ENCODE measurements at regions not wholly inside any gene's neighbourhood (a gene's known extent, or its start where the extent isn't known, plus 50 kb on each side); places are given as distances from the start of the nearest gene placed in this dataset.
A peak's percentile ranks its signal among the peaks of the same experiment; 100 is the strongest.

DNA sequence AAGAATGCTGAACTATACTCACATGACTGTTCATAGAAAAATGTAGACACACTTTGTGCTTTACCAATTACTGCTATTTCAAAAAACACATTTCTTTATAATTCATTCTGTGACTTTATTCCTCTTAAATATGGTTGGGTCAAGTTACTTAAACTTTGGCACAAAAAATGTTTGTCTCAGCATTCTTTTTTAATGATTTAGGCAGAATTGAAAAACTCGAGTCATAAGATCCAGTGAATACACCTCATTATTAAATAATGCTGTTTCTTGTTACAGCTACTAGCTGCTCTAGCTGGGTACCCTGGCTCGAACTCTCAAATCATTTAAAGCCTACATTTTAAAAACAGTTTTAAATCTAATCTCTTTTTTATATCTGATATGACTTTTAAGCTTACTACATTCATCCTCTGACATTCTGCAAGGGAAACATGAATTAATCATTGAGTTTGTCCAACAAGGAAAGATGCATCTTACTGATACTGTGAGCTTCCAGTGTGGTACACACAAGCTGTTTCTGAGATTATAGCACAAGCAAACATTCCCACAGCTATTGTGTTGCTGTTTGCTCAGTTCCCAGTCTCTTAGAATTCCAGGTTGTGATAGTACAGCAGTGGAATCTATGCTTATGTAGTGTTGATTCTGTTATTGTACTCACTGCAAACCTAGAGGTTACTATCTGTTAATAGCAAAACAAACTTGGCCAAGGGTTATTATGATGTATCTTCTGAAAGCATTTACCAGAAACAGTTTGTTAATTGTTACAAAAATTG is 746.5 kb downstream of the USP25 start:
- no peak for DNase-seq
- H3K27me3 ChIP-seq = no peaks in the 10 kb centered on the region
- H3K4me1 ChIP-seq = peaks cover 0 to 57% (median 26%) of the 10 kb centered on the region in 9 donors
- TF ChIP-seq CTCF (IDR thresholded peaks at IDR 0.05) = no peak
- WGBS, 2 donors = 58 to 69% methylated on average over 2 of the region's 2 CpGs
- peaks cover 0 to 40% (median 12%) of the 10 kb centered on the region in 11 donors for H3K9me3 ChIP-seq
- H3K4me3 ChIP-seq = no peak overlapping the region
- H3K36me3 ChIP-seq = no peaks in the 10 kb centered on the region
- intact Hi-C loops (cut with DNase I) = no loop called here
- H3K27ac ChIP-seq = peak overlapping the region in 6 of 10 donors; percentile 7 to 80 (median 34)
- peak in 4 of 8 donors; percentile 42 to 62 (median 46) for ATAC-seq

DNA sequence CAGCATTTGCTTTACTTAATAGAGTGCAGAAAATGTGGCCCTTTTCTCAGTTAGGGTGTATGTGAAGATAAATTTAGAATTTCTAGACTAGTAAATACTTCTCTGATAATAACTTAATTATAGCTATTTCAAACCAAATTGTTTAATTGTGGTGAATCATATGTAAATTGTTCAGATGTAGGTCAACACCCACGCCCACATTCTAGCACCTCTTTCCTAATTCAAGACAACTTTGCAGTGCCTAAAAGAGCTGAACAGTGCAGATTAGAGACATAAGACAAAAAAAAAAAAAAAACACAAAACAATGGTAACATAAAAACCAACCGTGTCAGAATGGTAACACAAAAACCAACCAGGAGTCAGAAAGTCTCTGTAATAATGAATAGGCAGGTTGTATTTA is 758.3 kb downstream of the USP25 start:
- ATAC-seq (no peak), DNase-seq (no peak)
- Histone ChIP-seq H3K36me3 (peaks cover 0 to 7% (median 0%) of the 10 kb centered on the region in 9 donors), H3K4me1 (peaks cover 0 to 44% (median 24%) of the 10 kb centered on the region in 9 donors), H3K27me3 (no peaks in the 10 kb centered on the region), H3K4me3 (no peak overlapping the region), H3K27ac (no peak overlapping the region), H3K9me3 (peaks cover 0 to 16% (median 0%) of the 10 kb centered on the region in 11 donors)
- intact Hi-C loops (cut with DNase I) = no loop called here
- 74% methylated on average over 2 of the region's 2 CpGs for WGBS, 2 donors
- no peak for TF ChIP-seq CTCF (IDR thresholded peaks at IDR 0.05)

DNA sequence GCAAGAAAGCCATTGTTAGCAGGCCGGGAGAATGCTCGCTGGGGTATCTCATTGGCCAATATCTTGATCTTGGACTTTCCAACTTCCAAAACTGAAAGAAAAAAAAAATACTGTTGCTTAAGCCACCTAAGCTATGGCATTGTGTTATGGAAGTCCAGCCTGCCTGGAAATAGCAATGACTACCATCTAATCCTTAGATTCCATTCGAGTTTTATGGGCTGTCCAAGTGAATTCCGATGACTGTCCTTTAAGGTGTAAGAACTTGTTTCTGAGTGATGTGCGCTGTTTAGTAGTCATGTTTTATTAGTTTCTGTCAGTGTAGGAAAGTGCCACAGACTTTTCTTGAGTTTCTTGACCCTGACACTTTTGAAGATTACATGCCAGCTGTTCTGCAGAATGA is 762.6 kb downstream of the USP25 start:
- intact Hi-C loops (cut with DNase I) = no loop called here
- DNase-seq = no peak
- WGBS, 2 donors = 80 to 97% methylated on average over 5 of the region's 5 CpGs
- no peaks in the 10 kb centered on the region for H3K27me3 ChIP-seq
- no peak for ATAC-seq
- peaks cover 0 to 7% (median 0%) of the 10 kb centered on the region in 9 donors for H3K36me3 ChIP-seq
- H3K27ac ChIP-seq = no peak overlapping the region
- no peak for TF ChIP-seq CTCF (IDR thresholded peaks at IDR 0.05)
- no peaks in the 10 kb centered on the region for H3K9me3 ChIP-seq
- H3K4me1 ChIP-seq = peaks cover 0 to 59% (median 43%) of the 10 kb centered on the region in 9 donors
- no peak overlapping the region for H3K4me3 ChIP-seq

- no peak for TF ChIP-seq CTCF (IDR thresholded peaks at IDR 0.05)
- H3K4me1 ChIP-seq = peaks cover 0 to 58% (median 37%) of the 10 kb centered on the region in 9 donors
- intact Hi-C loops (cut with DNase I) = no loop called here
- H3K36me3 ChIP-seq = peaks cover 0 to 7% (median 0%) of the 10 kb centered on the region in 9 donors
- H3K27ac ChIP-seq = no peak overlapping the region
- ATAC-seq (no peak), DNase-seq (no peak)
- H3K27me3 ChIP-seq = no peaks in the 10 kb centered on the region
- no peaks in the 10 kb centered on the region for H3K9me3 ChIP-seq
- no peak overlapping the region for H3K4me3 ChIP-seq
Observed at GRCh38 chr21:16492892-16493291, 763.1 kb downstream of the USP25 start.
